IPS DF 4.7 (cell line): ENCODE measurements at regions not wholly inside any gene's neighbourhood (a gene's known extent, or its start where the extent isn't known, plus 50 kb on each side); places are given as distances from the start of the nearest gene placed in this dataset.
"Not testable (repeated sequence)": the region's sequence is repeated elsewhere in the genome, so short reads cannot be mapped to it uniquely, and the experiment has no call there.

Source experiments
- DNase-seq: peaks from one replicate; pipeline ENCODE4 v3.0.0-alpha.2; 2013; ENCODE audit warnings: low spot score; ENCODE audit errors: extremely low read depth

GRCh38 chr12:78490861-78491260 lies 373.7 kb upstream of the SYT1 start:
- no peak for DNase-seq

- DNase-seq, result no peak
These were observed 369.7 kb upstream of the SYT1 start for GRCh38 chr12:78494911-78495310.

- DNase-seq, result no peak
These were observed 362.7 kb upstream of the SYT1 start for GRCh38 chr12:78501825-78502224.

GRCh38 chr12:78519422-78519821 lies 345.2 kb upstream of the SYT1 start:
- DNase-seq, result no peak

GRCh38 chr12:78530100-78530765 lies 334.3 kb upstream of the SYT1 start:
- DNase-seq, result peak; percentile 33

- no peak for DNase-seq
These were observed 332.6 kb upstream of the SYT1 start for GRCh38 chr12:78531831-78532458.

- no peak for DNase-seq
These were observed 330.3 kb upstream of the SYT1 start for GRCh38 chr12:78534311-78534710.

- DNase-seq, result no peak
These were observed 323.8 kb upstream of the SYT1 start for GRCh38 chr12:78540606-78541336.

- DNase-seq, result no peak
These were observed 313.7 kb upstream of the SYT1 start for GRCh38 chr12:78550831-78551230.

- no peak for DNase-seq
These were observed 308.8 kb upstream of the SYT1 start for GRCh38 chr12:78555802-78556201.

GRCh38 chr12:78556651-78557050 lies 307.9 kb upstream of the SYT1 start:
- no peak for DNase-seq

- no peak for DNase-seq
These were observed 305.2 kb upstream of the SYT1 start for GRCh38 chr12:78559416-78559815.

- no peak for DNase-seq
These were observed 304.7 kb upstream of the SYT1 start for GRCh38 chr12:78559886-78560285.

GRCh38 chr12:78560633-78561032 lies 303.9 kb upstream of the SYT1 start:
- DNase-seq, result no peak

GRCh38 chr12:78562368-78563205 lies 302.0 kb upstream of the SYT1 start:
- DNase-seq, result no peak

- DNase-seq, result no peak
These were observed 300.7 kb upstream of the SYT1 start for GRCh38 chr12:78563826-78564225.

- no peak for DNase-seq
These were observed 298.1 kb upstream of the SYT1 start for GRCh38 chr12:78566456-78566855.

- no peak for DNase-seq
These were observed 296.1 kb upstream of the SYT1 start for GRCh38 chr12:78568321-78569020.

GRCh38 chr12:78571953-78572352 lies 292.6 kb upstream of the SYT1 start:
- DNase-seq, result no peak

GRCh38 chr12:78575208-78575607 lies 289.4 kb upstream of the SYT1 start:
- DNase-seq, result not testable (repeated sequence)

- no peak for DNase-seq
These were observed 284.7 kb upstream of the SYT1 start for GRCh38 chr12:78579846-78580245.
